PFSK-1 (cell line): ENCODE measurements at regions not wholly inside any gene's neighbourhood (a gene's known extent, or its start where the extent isn't known, plus 50 kb on each side); places are given as distances from the start of the nearest gene placed in this dataset.

ENCODE experiments used
- FOXP2 ChIP-seq: optimal IDR thresholded peaks from 2 replicates; pipeline ENCODE3; 2011; ENCODE audit warnings: borderline replicate concordance, control low read depth, inconsistent platforms; ENCODE audit not compliant: insufficient read depth; ENCODE audit errors: extremely low read length, extremely low read depth
- POLR2AphosphoS5 ChIP-seq: IDR thresholded peaks from 2 replicates; pipeline ENCODE4 v1.6.1; 2012; ENCODE audit warnings: low read depth, mild to moderate bottlenecking, control low read depth, low read length, moderate library complexity
- REST ChIP-seq, 2 experiments: IDR thresholded peaks; 2 replicates each; pipeline versions ENCODE4 v1.6.1 to v1.8.0; 2011 to 2012; ENCODE audit warnings: low read depth in 2 of 2, low read length in 2 of 2, control low read depth in 1 of 2, inconsistent platforms in 1 of 2, mild to moderate bottlenecking in 1 of 2, moderate library complexity in 1 of 2; ENCODE audit not compliant: insufficient read depth in 1 of 2
- SIN3A ChIP-seq: IDR thresholded peaks from 2 replicates; pipeline ENCODE4 v1.6.1; 2012; ENCODE audit warnings: mild to moderate bottlenecking, low read length, moderate library complexity, borderline replicate concordance; ENCODE audit not compliant: insufficient read depth
- TAF1 ChIP-seq: IDR thresholded peaks from 2 replicates; pipeline ENCODE4 v1.6.1; 2012; ENCODE audit warnings: low read length, control low read depth, borderline replicate concordance; ENCODE audit not compliant: insufficient read depth

GRCh38 chr1:87265786-87266185, 62.9 kb upstream of the LMO4 start:
- TF ChIP-seq TAF1 (no peak), POLR2AphosphoS5 (no peak), REST (IDR thresholded peaks at IDR 0.05; ENCODE audit: insufficient read depth in 1 of 2, low read depth in 2 of 2, low read length in 2 of 2) (no peak), SIN3A (no peak), FOXP2 (no peak)
